ENCODE measurements at regions not wholly inside any gene's neighbourhood (a gene's known extent, or its start where the extent isn't known, plus 50 kb on each side); places are given as distances from the start of the nearest gene placed in this dataset.

GRCh38 chr18:47501946-47502345 lies 250.5 kb upstream of the SKOR2 start:
- CTCF ChIA-PET = interaction anchor here (0.9 kb wide), 1 partner anchor 253 kb away, joined by 3 read pairs; no protein-coding TSS in a partner anchor
- Histone ChIP-seq H3K4me3 (ENCODE audit: low read depth in 2 of 2, low read length in 1 of 2) (no peak overlapping the region), H3F3A (replicated peaks; ENCODE audit: insufficient read depth) (no peaks in the 10 kb centered on the region), H3K27ac (ENCODE audit: low read depth in 2 of 2, low read length in 1 of 2) (no peak overlapping the region), H3K9me2 (no peaks in the 10 kb centered on the region), H3K4me2 (no peak overlapping the region), H3K9ac (no peak overlapping the region), H3K4me1 (ENCODE audit: control insufficient read depth in 1 of 2, insufficient read depth in 2 of 2, low read depth in 1 of 2, low read length in 1 of 2) (peaks cover 0 to 5% of the 10 kb centered on the region in 2 experiments; a peak in 2 of 4 replicates), H3K27me3 (ENCODE audit: insufficient read depth) (no peaks in the 10 kb centered on the region), H2AFZ (ENCODE audit: low read depth) (no peak overlapping the region), H4K20me1 (ENCODE audit: insufficient read depth) (no peaks in the 10 kb centered on the region), H3K36me3 (replicated peaks in 1 of 2; ENCODE audit: control insufficient read depth in 1 of 2, insufficient read depth in 2 of 2, low read length in 1 of 2) (no peaks in the 10 kb centered on the region), H3K79me2 (ENCODE audit: insufficient read depth) (no peaks in the 10 kb centered on the region), H3K9me3 (no peaks in the 10 kb centered on the region)
- DNase-seq = peak; percentile 27
- POLR2A ChIA-PET = interaction anchor here (0.6 kb wide), 1 partner anchor 787 kb away, joined by 3 read pairs; no protein-coding TSS in a partner anchor
- WGBS (ENCODE audit: low lambda C conversion rate) = 32% methylated on average over 6 of the region's 6 CpGs
- TF ChIP-seq NFIC (IDR thresholded peaks at IDR 0.05; ENCODE audit: borderline replicate concordance) = no peak
- TF ChIP-seq RFX5 (IDR thresholded peaks at IDR 0.05; ENCODE audit: low read length) = no peak
- no peak for TF ChIP-seq POLR2AphosphoS5 (IDR thresholded peaks at IDR 0.05; ENCODE audit: low read depth, low read length)

- TF ChIP-seq NFIC (IDR thresholded peaks at IDR 0.05; ENCODE audit: borderline replicate concordance) = no peak
- no peak for TF ChIP-seq CHD2 (IDR thresholded peaks at IDR 0.05; ENCODE audit: low read length, partially characterized antibody)
- TF ChIP-seq SMC3 (IDR thresholded peaks at IDR 0.05; ENCODE audit: low read depth, low read length) = no peak
- no peak for TF ChIP-seq YY1 (IDR thresholded peaks at IDR 0.05; ENCODE audit: low read depth)
- POLR2A ChIA-PET = no interaction called here
These were observed 249.5 kb upstream of the SKOR2 start for GRCh38 chr18:47500930-47501329.

GRCh38 chr18:47492691-47493090 lies 241.2 kb upstream of the SKOR2 start:
- Histone ChIP-seq H2AFZ (ENCODE audit: low read depth) (no peak overlapping the region), H3K27me3 (ENCODE audit: insufficient read depth) (no peaks in the 10 kb centered on the region), H3K4me3 (ENCODE audit: low read depth in 2 of 2, low read length in 1 of 2) (no peak overlapping the region), H3K9ac (no peak overlapping the region), H3K79me2 (ENCODE audit: insufficient read depth) (no peaks in the 10 kb centered on the region), H4K20me1 (ENCODE audit: insufficient read depth) (no peaks in the 10 kb centered on the region), H3K4me1 (ENCODE audit: control insufficient read depth in 1 of 2, insufficient read depth in 2 of 2, low read depth in 1 of 2, low read length in 1 of 2) (no peaks in the 10 kb centered on the region), H3K36me3 (replicated peaks in 1 of 2; ENCODE audit: control insufficient read depth in 1 of 2, insufficient read depth in 2 of 2, low read length in 1 of 2) (no peaks in the 10 kb centered on the region), H3K27ac (ENCODE audit: low read depth in 2 of 2, low read length in 1 of 2) (no peak overlapping the region), H3K9me2 (no peaks in the 10 kb centered on the region), H3K9me3 (no peaks in the 10 kb centered on the region), H3F3A (replicated peaks; ENCODE audit: insufficient read depth) (no peaks in the 10 kb centered on the region), H3K4me2 (no peak overlapping the region)
- DNase-seq = no peak
- ChIA-PET CTCF (no interaction called here), POLR2A (no interaction called here)
- TF ChIP-seq PBX3 (IDR thresholded peaks at IDR 0.05) = no peak
- no peak for TF ChIP-seq SIN3A (IDR thresholded peaks at IDR 0.05; ENCODE audit: borderline replicate concordance, low read depth, low read length)
- no peak for TF ChIP-seq RCOR1 (IDR thresholded peaks at IDR 0.05; ENCODE audit: low read length)
- no peak for TF ChIP-seq EP300 (IDR thresholded peaks at IDR 0.05; ENCODE audit: borderline replicate concordance in 1 of 2, low read depth in 1 of 2, low read length in 1 of 2)
- TF ChIP-seq USF1 (IDR thresholded peaks at IDR 0.05; ENCODE audit: borderline replicate concordance, low read depth) = no peak
- TF ChIP-seq SMC3 (IDR thresholded peaks at IDR 0.05; ENCODE audit: low read depth, low read length) = no peak
- TF ChIP-seq GATA2 (CRISPR knock-in tag; IDR thresholded peaks at IDR 0.05) = no peak
- TF ChIP-seq REST (IDR thresholded peaks at IDR 0.05; ENCODE audit: low read depth, low read length) = no peak
- no peak for TF ChIP-seq GABPA (IDR thresholded peaks at IDR 0.05; ENCODE audit: low read depth)
- TF ChIP-seq POLR2AphosphoS5 (IDR thresholded peaks at IDR 0.05; ENCODE audit: low read depth, low read length) = no peak
- TF ChIP-seq RAD21 (IDR thresholded peaks at IDR 0.05; ENCODE audit: low read length) = no peak
- no peak for TF ChIP-seq TCF12 (IDR thresholded peaks at IDR 0.05)
- no peak for TF ChIP-seq TAF1 (IDR thresholded peaks at IDR 0.05; ENCODE audit: borderline replicate concordance, low read depth, low read length)
- WGBS (ENCODE audit: low lambda C conversion rate) = 29% methylated on average over 3 of the region's 3 CpGs

More at GRCh38 chr18:47500930-47501329, 249.5 kb upstream of the SKOR2 start:
- H4K20me1 ChIP-seq (ENCODE audit: insufficient read depth) = no peaks in the 10 kb centered on the region
- H3K79me2 ChIP-seq (ENCODE audit: insufficient read depth) = no peaks in the 10 kb centered on the region
- no peak for DNase-seq
- H3K4me1 ChIP-seq (ENCODE audit: control insufficient read depth in 1 of 2, insufficient read depth in 2 of 2, low read depth in 1 of 2, low read length in 1 of 2) = peaks cover 0 to 5% of the 10 kb centered on the region in 2 experiments; a peak in 2 of 4 replicates
- H3K9me2 ChIP-seq = no peaks in the 10 kb centered on the region
- H2AFZ ChIP-seq (ENCODE audit: low read depth) = no peak overlapping the region
- CTCF ChIA-PET = interaction anchor here (0.8 kb wide), 1 partner anchor 31 kb away, joined by 4 read pairs; no protein-coding TSS in a partner anchor
- H3K9ac ChIP-seq = no peak overlapping the region
- no peaks in the 10 kb centered on the region for H3F3A ChIP-seq (replicated peaks; ENCODE audit: insufficient read depth)
- H3K27ac ChIP-seq (ENCODE audit: low read depth in 2 of 2, low read length in 1 of 2) = no peak overlapping the region
- no peaks in the 10 kb centered on the region for H3K9me3 ChIP-seq
- no peaks in the 10 kb centered on the region for H3K36me3 ChIP-seq (replicated peaks in 1 of 2; ENCODE audit: control insufficient read depth in 1 of 2, insufficient read depth in 2 of 2, low read length in 1 of 2)
- WGBS (ENCODE audit: low lambda C conversion rate) = 22% methylated on average over 2 of the region's 2 CpGs
- H3K4me2 ChIP-seq = no peak overlapping the region
- H3K4me3 ChIP-seq (ENCODE audit: low read depth in 2 of 2, low read length in 1 of 2) = no peak overlapping the region
- no peaks in the 10 kb centered on the region for H3K27me3 ChIP-seq (ENCODE audit: insufficient read depth)

Data from SK-N-SH (cell line).